Aorta (tissue), 5 donors: ENCODE measurements at regions not wholly inside any gene's neighbourhood (a gene's known extent, or its start where the extent isn't known, plus 50 kb on each side); places are given as distances from the start of the nearest gene placed in this dataset.

Source experiments
- ATAC-seq: fragments of 200-7000 bp; cut with Tn5 transposase; one replicate; pipeline ENCODE4 v1.9.1; 2022; ENCODE audit warnings: moderate library complexity; ENCODE audit not compliant: low FRiP score
- DNase-seq, 2 donors: peaks; one replicate each; pipeline ENCODE4 v3.0.0-alpha.2; 2020
- H3K27ac ChIP-seq, 2 donors: one replicate each; pipeline ENCODE4 v1.5.1; 2013; ENCODE audit warnings: low read length in 2 of 2, mild to moderate bottlenecking in 2 of 2, moderate library complexity in 2 of 2, control low read depth in 1 of 2, inconsistent platforms in 1 of 2, low read depth in 1 of 2
- H3K27me3 ChIP-seq, 2 donors: one replicate each; pipeline ENCODE4 v1.6.1; 2013; ENCODE audit warnings: control low read depth in 1 of 2, low read length in 1 of 2, mild to moderate bottlenecking in 1 of 2, moderate library complexity in 1 of 2; ENCODE audit not compliant: insufficient read depth in 2 of 2, control insufficient read depth in 1 of 2
- H3K36me3 ChIP-seq, 2 donors: one replicate each; pipeline ENCODE4 v1.6.1; 2013; ENCODE audit warnings: control low read depth in 1 of 2, low read length in 1 of 2, mild to moderate bottlenecking in 1 of 2; ENCODE audit not compliant: insufficient read depth in 2 of 2, control insufficient read depth in 1 of 2
- H3K4me1 ChIP-seq, 2 donors: one replicate each; pipeline ENCODE4 v1.6.1; 2013; ENCODE audit warnings: low read length in 2 of 2, control low read depth in 1 of 2, mild to moderate bottlenecking in 1 of 2, moderate library complexity in 1 of 2; ENCODE audit not compliant: insufficient read depth in 2 of 2, control insufficient read depth in 1 of 2
- H3K4me3 ChIP-seq, 2 donors: one replicate each; pipeline ENCODE4 v1.5.1; 2013; ENCODE audit warnings: low read length in 2 of 2, control low read depth in 1 of 2, mild to moderate bottlenecking in 1 of 2
- H3K9me3 ChIP-seq: one replicate; pipeline ENCODE4 v1.6.1; 2013; ENCODE audit warnings: mild to moderate bottlenecking, low read length; ENCODE audit not compliant: control insufficient read depth
- WGBS, 2 donors: extraction: QIAGEN DNeasy Blood & Tissue Kit; methylation state at CpG; one replicate each; pipeline ENCODE4 v1.1.7; 2013; 5-methylcytosine and 5-hydroxymethylcytosine counted together
- intact Hi-C, 2 donors: fragments of 100-400 bp; cut with DNase I; formaldehyde crosslinking; loops; one replicate each; pipeline versions ENCODE4 v1.14.2 to v1.15.0; 2022
- donor health status: healthy with polysubstance abuse.
- donor health status: Bipolar disorder and iron deficiency.
- donor health status: DM: no; HTN: no; CAD: no.
- donor health status: DM: no; HTN: no; CAD: no.
- donor health status: DM: yes; HTN: yes; CAD: no.

DNA sequence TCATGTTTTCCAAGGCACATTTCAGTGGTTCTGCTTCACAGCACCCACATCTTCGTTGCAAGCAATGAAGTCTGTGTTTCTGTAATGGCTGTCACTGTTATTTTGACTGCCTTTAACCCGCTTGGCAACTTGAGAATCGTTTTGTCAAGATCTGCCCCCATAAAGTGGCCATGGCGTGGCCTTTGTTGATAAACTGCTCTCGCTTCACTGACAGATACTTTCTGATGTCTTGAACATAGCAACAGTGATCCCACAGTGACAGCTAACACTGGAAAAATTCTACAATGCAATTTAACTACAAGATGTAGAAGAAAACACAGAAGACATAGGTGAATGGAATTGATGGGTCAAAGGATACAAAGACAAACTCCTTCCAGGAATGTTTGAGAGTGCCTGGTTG lies 184.2 kb downstream of the KLHL28 start:
- Histone ChIP-seq H3K36me3 (no peaks in the 10 kb centered on the region), H3K4me1 (no peaks in the 10 kb centered on the region), H3K9me3 (no peaks in the 10 kb centered on the region), H3K27ac (no peak overlapping the region), H3K27me3 (peaks cover 0 to 4% of the 10 kb centered on the region in 2 donors), H3K4me3 (no peak overlapping the region)
- 52% methylated on average over 5 of the region's 5 CpGs for WGBS, 2 donors
- DNase-seq (no peak), ATAC-seq (no peak)
- intact Hi-C loops: no loop called here

DNA sequence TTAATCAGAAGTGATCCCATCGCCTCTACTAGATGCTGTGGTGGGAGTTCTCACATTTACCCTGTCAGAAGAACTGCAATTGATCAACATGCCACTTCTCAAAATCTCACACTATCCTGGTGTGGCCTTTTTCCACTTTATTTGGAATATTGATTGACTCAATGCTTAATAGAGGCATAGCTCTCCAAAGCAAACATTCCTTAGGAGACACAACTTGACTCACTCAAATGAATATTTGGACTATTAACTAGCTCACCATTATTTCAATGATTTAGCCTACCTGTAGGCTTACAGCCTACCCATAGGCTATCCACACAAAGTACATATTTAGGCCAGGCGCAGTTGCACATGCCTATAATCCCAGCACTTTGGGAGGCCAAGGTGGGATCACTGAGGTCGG lies 186.5 kb downstream of the KLHL28 start:
- ATAC-seq (no peak), DNase-seq (no peak)
- Histone ChIP-seq H3K4me1 (no peaks in the 10 kb centered on the region), H3K9me3 (no peaks in the 10 kb centered on the region), H3K27ac (no peak overlapping the region), H3K36me3 (no peaks in the 10 kb centered on the region), H3K27me3 (peaks cover 0 to 1% of the 10 kb centered on the region in 2 donors), H3K4me3 (no peak overlapping the region)
- intact Hi-C loops: no loop called here
- 87 to 90% methylated on average over 3 of the region's 3 CpGs for WGBS, 2 donors

DNA sequence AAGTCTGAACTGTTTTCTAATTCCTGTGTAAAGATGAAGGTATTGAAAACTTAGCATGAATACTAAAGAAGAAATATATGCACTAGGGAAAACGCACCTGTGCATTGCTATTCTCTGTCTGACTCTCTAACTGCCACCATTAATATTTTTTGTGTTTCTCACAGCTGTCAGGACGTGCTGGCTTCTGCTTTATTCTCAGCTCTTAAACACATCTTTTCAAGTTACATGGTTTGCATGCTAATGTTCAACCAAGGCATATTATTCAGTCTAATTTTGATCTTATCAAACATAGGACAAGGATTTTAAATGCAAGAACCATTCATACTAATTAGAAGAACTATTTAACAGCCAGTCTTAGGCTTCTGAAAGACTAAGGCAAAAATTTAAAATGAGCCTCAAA lies 187.4 kb downstream of the KLHL28 start:
- intact Hi-C loops: no loop called here
- H3K36me3 ChIP-seq: no peaks in the 10 kb centered on the region
- peaks cover 0 to 1% of the 10 kb centered on the region in 2 donors for H3K27me3 ChIP-seq
- no peak for DNase-seq
- 57 to 66% methylated on average over 2 of the region's 2 CpGs for WGBS, 2 donors
- H3K4me3 ChIP-seq: no peak overlapping the region
- no peaks in the 10 kb centered on the region for H3K9me3 ChIP-seq
- H3K4me1 ChIP-seq: no peaks in the 10 kb centered on the region
- no peak for ATAC-seq
- no peak overlapping the region for H3K27ac ChIP-seq

DNA sequence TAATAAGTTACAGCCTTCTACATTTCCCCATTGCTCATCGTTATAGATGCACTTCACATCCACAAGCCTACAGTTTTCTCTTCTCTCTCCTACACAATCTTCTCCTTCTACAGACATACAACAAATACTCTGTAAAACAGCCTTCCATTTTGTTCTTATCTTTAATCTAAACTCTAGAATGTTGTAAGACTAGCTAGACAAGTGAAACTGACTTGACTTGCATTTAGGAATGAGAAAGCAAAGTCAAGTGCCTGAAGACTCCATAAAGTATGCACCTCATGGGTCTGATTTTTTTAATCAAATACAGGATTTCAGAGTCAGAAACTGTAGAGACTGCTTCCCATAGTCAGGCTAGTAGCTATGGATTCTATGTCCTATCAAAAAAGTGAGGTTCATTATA lies 190.3 kb downstream of the KLHL28 start:
- Histone ChIP-seq H3K9me3 (no peaks in the 10 kb centered on the region), H3K4me3 (no peak overlapping the region), H3K4me1 (no peaks in the 10 kb centered on the region), H3K27me3 (peaks cover 0 to 1% of the 10 kb centered on the region in 2 donors), H3K36me3 (no peaks in the 10 kb centered on the region), H3K27ac (no peak overlapping the region)
- whole genome bisulfite sequencing, 2 donors: 90 to 93% methylated on average over 1 of the region's 1 CpG
- ATAC-seq: no peak
- intact Hi-C loops: no loop called here
- DNase-seq: no peak

DNA sequence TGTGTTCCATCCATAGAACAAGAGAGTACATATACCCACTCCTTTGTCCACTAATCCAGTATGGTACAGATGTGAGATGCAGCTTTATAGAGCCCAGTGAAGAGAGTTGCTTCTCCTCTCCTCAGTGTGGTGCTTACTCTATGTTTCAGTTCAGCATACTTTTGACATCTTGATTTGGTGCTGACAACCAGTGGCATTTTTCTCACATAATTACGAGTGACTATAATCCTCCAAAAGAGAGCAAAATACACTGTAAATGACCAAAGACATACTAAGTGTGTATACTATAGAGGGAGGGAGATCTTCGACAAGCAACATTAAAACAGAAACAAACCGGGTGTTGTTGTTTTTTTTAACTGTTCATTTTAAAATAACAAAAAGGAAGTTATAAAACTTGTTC lies 191.5 kb downstream of the KLHL28 start:
- intact Hi-C loops: no loop called here
- no peak for DNase-seq

DNA sequence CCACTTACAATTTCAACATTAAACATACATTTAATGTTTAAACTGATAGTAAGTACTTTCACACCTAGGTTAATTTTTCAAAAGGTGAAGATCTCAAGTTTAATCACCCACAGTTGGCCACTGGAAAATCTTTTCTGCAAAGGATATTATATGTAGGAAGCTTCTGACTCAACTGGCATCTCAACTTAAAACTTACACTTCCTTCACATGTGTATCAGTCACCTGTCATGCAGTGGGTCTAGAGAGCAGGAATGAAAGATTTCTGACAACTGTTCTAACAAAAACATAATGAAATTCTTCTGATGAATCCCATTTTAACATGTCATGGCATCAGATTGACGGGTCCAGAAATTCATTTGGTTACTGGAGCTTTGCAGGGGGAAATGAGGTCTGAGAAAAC lies 192.8 kb downstream of the KLHL28 start:
- Histone ChIP-seq H3K27ac (no peak overlapping the region), H3K36me3 (no peaks in the 10 kb centered on the region), H3K4me1 (no peaks in the 10 kb centered on the region), H3K4me3 (no peak overlapping the region), H3K9me3 (no peaks in the 10 kb centered on the region), H3K27me3 (no peaks in the 10 kb centered on the region)
- DNase-seq (no peak), ATAC-seq (no peak)
- intact Hi-C loops: no loop called here
- WGBS, 2 donors: 61 to 72% methylated on average over 1 of the region's 1 CpG

More for the DNA sequence above, 191.5 kb downstream of the KLHL28 start:
- H3K9me3 ChIP-seq: no peaks in the 10 kb centered on the region
- ATAC-seq: no peak
- H3K36me3 ChIP-seq: no peaks in the 10 kb centered on the region
- no peak overlapping the region for H3K27ac ChIP-seq
- H3K4me1 ChIP-seq: no peaks in the 10 kb centered on the region
- WGBS, 2 donors: 59 to 61% methylated on average over 3 of the region's 3 CpGs
- no peak overlapping the region for H3K4me3 ChIP-seq
- no peaks in the 10 kb centered on the region for H3K27me3 ChIP-seq

DNA sequence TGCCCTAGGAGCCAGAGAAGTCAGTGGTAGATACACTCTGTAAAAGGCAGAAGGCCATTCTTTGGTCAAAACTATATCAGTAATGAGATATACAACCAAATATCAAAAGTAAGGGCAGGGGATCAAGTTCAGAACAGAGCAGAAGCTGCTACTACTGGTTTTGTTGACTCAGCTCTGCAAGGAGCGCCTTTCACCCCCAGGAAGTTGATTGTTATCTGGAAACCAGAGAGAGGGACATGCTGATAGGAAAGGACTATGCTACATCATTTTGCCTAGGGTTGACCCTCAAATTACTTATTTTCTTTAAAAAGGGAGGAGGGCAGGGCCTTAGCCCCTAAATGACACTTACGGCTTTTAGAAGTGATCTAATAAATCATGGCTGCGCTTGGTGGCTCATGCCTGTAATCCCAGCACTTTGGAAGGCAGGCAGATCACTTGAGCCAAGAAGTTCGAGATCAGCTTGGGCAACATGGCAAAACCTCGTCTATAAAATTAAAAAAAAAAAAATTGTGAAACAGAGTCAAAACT lies 194.0 kb downstream of the KLHL28 start:
- Histone ChIP-seq H3K4me3 (no peak overlapping the region), H3K4me1 (no peaks in the 10 kb centered on the region), H3K36me3 (no peaks in the 10 kb centered on the region), H3K27me3 (no peaks in the 10 kb centered on the region), H3K27ac (no peak overlapping the region), H3K9me3 (no peaks in the 10 kb centered on the region)
- intact Hi-C loops: no loop called here
- ATAC-seq: no peak
- WGBS, 2 donors: 44 to 49% methylated on average over 5 of the region's 5 CpGs
- no peak for DNase-seq

DNA sequence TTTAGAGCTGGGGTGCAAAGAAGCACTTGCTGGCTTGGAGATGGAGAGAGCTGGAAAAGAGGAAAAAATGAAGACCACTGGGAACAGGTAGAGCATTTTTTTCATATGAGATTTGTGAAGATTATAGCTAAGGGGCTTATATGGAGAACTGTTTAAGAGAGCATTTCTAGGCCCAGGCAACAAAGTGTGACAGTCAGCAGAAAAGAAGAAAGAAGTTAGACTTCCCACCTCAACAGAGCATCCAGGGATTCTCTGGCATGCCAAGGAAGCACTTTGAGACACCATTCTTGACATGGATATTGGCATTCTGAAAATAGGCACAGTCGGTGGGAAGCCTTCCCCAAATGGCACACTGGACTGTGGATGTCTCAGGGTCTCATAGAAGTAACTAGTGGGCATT lies 195.5 kb downstream of the KLHL28 start:
- Histone ChIP-seq H3K4me1 (no peaks in the 10 kb centered on the region), H3K9me3 (no peaks in the 10 kb centered on the region), H3K27ac (no peak overlapping the region), H3K36me3 (no peaks in the 10 kb centered on the region), H3K4me3 (no peak overlapping the region), H3K27me3 (no peaks in the 10 kb centered on the region)
- DNase-seq (no peak), ATAC-seq (no peak)
- 83 to 89% methylated on average over 1 of the region's 1 CpG for WGBS, 2 donors
- intact Hi-C loops: no loop called here

DNA sequence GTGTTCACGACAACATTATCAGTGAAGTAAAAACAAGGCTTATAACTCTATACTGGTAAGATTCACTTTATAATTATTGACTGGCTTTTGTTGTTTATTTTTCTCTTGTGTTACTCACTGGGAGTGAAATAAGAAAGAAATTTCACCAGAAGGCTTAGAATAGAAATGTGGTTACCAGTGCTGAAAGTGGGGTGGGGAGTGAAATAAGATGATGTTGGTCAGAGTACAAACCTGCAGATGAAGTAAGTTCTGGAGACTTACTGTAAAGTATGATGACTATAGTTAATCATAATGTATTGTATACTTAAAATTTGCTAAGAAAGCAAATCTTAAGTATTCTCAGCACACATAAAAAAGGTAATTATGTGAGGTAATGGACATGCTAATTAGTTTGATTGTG lies 198.4 kb downstream of the KLHL28 start:
- WGBS, 2 donors: 49 to 50% methylated on average over 1 of the region's 1 CpG

More for the DNA sequence above, 198.4 kb downstream of the KLHL28 start:
- no peaks in the 10 kb centered on the region for H3K27me3 ChIP-seq
- ATAC-seq (no peak), DNase-seq (no peak)
- intact Hi-C loops: no loop called here
- no peak overlapping the region for H3K27ac ChIP-seq
- no peaks in the 10 kb centered on the region for H3K4me1 ChIP-seq
- no peak overlapping the region for H3K4me3 ChIP-seq
- H3K9me3 ChIP-seq: no peaks in the 10 kb centered on the region
- no peaks in the 10 kb centered on the region for H3K36me3 ChIP-seq
